ENCODE measurements at regions not wholly inside any gene's neighbourhood (a gene's known extent, or its start where the extent isn't known, plus 50 kb on each side); places are given as distances from the start of the nearest gene placed in this dataset.

GRCh38 chr1:83110156-83110555 is 888.8 kb downstream of the TTLL7 start:
- ChIA-PET CTCF (no interaction called here), POLR2A (ENCODE audit: low non-redundant PET) (no interaction called here)
- Histone ChIP-seq H3K4me1 (ENCODE audit: insufficient read depth, low read length, poor library complexity, severe bottlenecking) (no peaks in the 10 kb centered on the region), H3K27ac (ENCODE audit: low read depth, low read length, poor library complexity, severe bottlenecking) (no peak overlapping the region), H3K27me3 (replicated peaks; ENCODE audit: insufficient read depth, low read depth, low read length, poor library complexity) (no peaks in the 10 kb centered on the region), H3K36me3 (ENCODE audit: insufficient read depth, low read length, poor library complexity, severe bottlenecking) (no peaks in the 10 kb centered on the region), H3K9me3 (ENCODE audit: low read depth, low read length, poor library complexity, severe bottlenecking) (no peaks in the 10 kb centered on the region), H3K4me3 (ENCODE audit: low read depth, low read length, poor library complexity, severe bottlenecking) (no peak overlapping the region)
- BruUV-seq (replicated peaks): no TSS peak
- no peak for TF ChIP-seq EZH2 (IDR thresholded peaks at IDR 0.05; ENCODE audit: borderline replicate concordance, low read depth, low read length, poor library complexity, severe bottlenecking)
- TF ChIP-seq, protein P1, sequence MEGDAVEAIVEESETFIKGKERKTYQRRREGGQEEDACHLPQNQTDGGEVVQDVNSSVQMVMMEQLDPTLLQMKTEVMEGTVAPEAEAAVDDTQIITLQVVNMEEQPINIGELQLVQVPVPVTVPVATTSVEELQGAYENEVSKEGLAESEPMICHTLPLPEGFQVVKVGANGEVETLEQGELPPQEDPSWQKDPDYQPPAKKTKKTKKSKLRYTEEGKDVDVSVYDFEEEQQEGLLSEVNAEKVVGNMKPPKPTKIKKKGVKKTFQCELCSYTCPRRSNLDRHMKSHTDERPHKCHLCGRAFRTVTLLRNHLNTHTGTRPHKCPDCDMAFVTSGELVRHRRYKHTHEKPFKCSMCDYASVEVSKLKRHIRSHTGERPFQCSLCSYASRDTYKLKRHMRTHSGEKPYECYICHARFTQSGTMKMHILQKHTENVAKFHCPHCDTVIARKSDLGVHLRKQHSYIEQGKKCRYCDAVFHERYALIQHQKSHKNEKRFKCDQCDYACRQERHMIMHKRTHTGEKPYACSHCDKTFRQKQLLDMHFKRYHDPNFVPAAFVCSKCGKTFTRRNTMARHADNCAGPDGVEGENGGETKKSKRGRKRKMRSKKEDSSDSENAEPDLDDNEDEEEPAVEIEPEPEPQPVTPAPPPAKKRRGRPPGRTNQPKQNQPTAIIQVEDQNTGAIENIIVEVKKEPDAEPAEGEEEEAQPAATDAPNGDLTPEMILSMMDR (conservative IDR thresholded peaks at IDR 0.05; ENCODE audit: low read depth, low read length): no peak
- DNase-seq (ENCODE audit: low spot score): no peak
- intact Hi-C loops (cut with micrococcal nuclease; ENCODE audit: unreplicated experiment): no loop called here

- DNase-seq (ENCODE audit: low spot score): no peak
- Histone ChIP-seq H3K27ac (ENCODE audit: low read depth, low read length, poor library complexity, severe bottlenecking) (no peak overlapping the region), H3K9me3 (ENCODE audit: low read depth, low read length, poor library complexity, severe bottlenecking) (no peaks in the 10 kb centered on the region), H3K27me3 (replicated peaks; ENCODE audit: insufficient read depth, low read depth, low read length, poor library complexity) (no peaks in the 10 kb centered on the region), H3K36me3 (ENCODE audit: insufficient read depth, low read length, poor library complexity, severe bottlenecking) (no peaks in the 10 kb centered on the region), H3K4me1 (ENCODE audit: insufficient read depth, low read length, poor library complexity, severe bottlenecking) (no peaks in the 10 kb centered on the region), H3K4me3 (ENCODE audit: low read depth, low read length, poor library complexity, severe bottlenecking) (no peak overlapping the region)
- CTCF ChIA-PET: no interaction called here
- TF ChIP-seq, protein P1 (conservative IDR thresholded peaks at IDR 0.05; ENCODE audit: low read depth, low read length): no peak
- intact Hi-C loops (cut with micrococcal nuclease; ENCODE audit: unreplicated experiment): no loop called here
- no TSS peak for BruUV-seq (replicated peaks)
- POLR2A ChIA-PET (ENCODE audit: low non-redundant PET): no interaction called here
Observed at GRCh38 chr1:83109692-83110091, 889.2 kb downstream of the TTLL7 start.

DNA sequence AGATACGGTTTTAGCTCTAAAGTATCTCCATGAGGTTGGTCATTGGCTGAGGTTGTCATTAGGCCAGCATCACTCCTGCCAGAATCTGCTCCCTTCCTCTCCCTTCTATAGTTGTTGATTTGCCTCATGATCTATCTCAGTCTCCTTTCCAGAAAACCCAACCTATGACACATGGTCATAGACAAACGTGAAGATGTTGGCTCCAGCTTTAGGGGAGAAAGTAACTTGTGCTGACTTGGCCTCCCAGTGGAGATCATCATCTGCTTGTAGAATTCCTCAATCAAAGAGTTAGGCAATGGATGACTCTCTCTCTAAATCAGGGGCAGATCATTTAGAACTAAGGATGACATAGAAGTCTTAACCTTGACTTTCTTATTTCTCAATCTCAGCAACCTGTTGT is 894.4 kb downstream of the TTLL7 start:
- peaks cover 7% of the 10 kb centered on the region for H3K4me1 ChIP-seq (ENCODE audit: insufficient read depth, low read length, poor library complexity, severe bottlenecking)
- H3K9me3 ChIP-seq (ENCODE audit: low read depth, low read length, poor library complexity, severe bottlenecking): no peaks in the 10 kb centered on the region
- no TSS peak for BruUV-seq (replicated peaks)
- POLR2A ChIA-PET (ENCODE audit: low non-redundant PET): no interaction called here
- no peak for TF ChIP-seq EZH2 (IDR thresholded peaks at IDR 0.05; ENCODE audit: borderline replicate concordance, low read depth, low read length, poor library complexity, severe bottlenecking)
- TF ChIP-seq, protein P1 (conservative IDR thresholded peaks at IDR 0.05; ENCODE audit: low read depth, low read length): no peak
- H3K27me3 ChIP-seq (replicated peaks; ENCODE audit: insufficient read depth, low read depth, low read length, poor library complexity): no peaks in the 10 kb centered on the region
- H3K27ac ChIP-seq (ENCODE audit: low read depth, low read length, poor library complexity, severe bottlenecking): no peak overlapping the region
- H3K36me3 ChIP-seq (ENCODE audit: insufficient read depth, low read length, poor library complexity, severe bottlenecking): no peaks in the 10 kb centered on the region
- CTCF ChIA-PET: no interaction called here
- no peak for DNase-seq (ENCODE audit: low spot score)
- no peak overlapping the region for H3K4me3 ChIP-seq (ENCODE audit: low read depth, low read length, poor library complexity, severe bottlenecking)
- intact Hi-C loops (cut with micrococcal nuclease; ENCODE audit: unreplicated experiment): no loop called here

Measured in A673 (cell line).